Hepatocyte (in vitro differentiated cells): ENCODE measurements at regions not wholly inside any gene's neighbourhood (a gene's known extent, or its start where the extent isn't known, plus 50 kb on each side); places are given as distances from the start of the nearest gene placed in this dataset.

Experiments used
- CTCF ChIP-seq: fragments of 200-600 bp; sonication (generic); IDR thresholded peaks from 2 replicates; pipeline ENCODE4 v1.5.1; 2016; ENCODE audit warnings: antibody characterized with exemption, mild to moderate bottlenecking; ENCODE audit not compliant: poor library complexity
- EZH2 ChIP-seq: fragments of 200-600 bp; sonication (generic); IDR thresholded peaks from 2 replicates; pipeline ENCODE4 v1.6.1; 2016; ENCODE audit warnings: antibody characterized with exemption, mild to moderate bottlenecking, borderline replicate concordance

GRCh38 chr3:177510693-177511216 is 313.5 kb upstream of the TBL1XR1 start:
- TF ChIP-seq CTCF (no peak), EZH2 (no peak)
